BJ (cell line): ENCODE measurements at regions not wholly inside any gene's neighbourhood (a gene's known extent, or its start where the extent isn't known, plus 50 kb on each side); places are given as distances from the start of the nearest gene placed in this dataset.
"Not testable (repeated sequence)": the region's sequence is repeated elsewhere in the genome, so short reads cannot be mapped to it uniquely, and the experiment has no call there.

Experiments used
- CTCF ChIA-PET: fragments of 350-600 bp; formaldehyde crosslinking; extraction: SDS; loops from one replicate; lab custom pipeline; 2021; ENCODE audit warnings: antibody characterized with exemption, inconsistent platforms; lab: Yijun Ruan, JAX
- POLR2A ChIA-PET: fragments of 300-600 bp; sonication (Branson Sonifier 250); formaldehyde crosslinking; extraction: SDS; loops from one replicate; lab custom pipeline; 2021; ENCODE audit warnings: antibody characterized with exemption; lab: Charles Lee
- DNase-seq: peaks from one replicate; pipeline ENCODE4 v3.0.0-alpha.2; 2011; ENCODE audit warnings: low read depth
- H3K27me3 ChIP-seq: 2 replicates; pipeline ENCODE4 v1.6.0; 2011; ENCODE audit warnings: low read length; ENCODE audit not compliant: control insufficient read depth, insufficient read depth
- H3K36me3 ChIP-seq: 2 replicates; pipeline ENCODE4 v1.5.1; 2011; ENCODE audit warnings: low read length; ENCODE audit not compliant: control insufficient read depth, insufficient read depth
- H3K4me3 ChIP-seq: 2 replicates; pipeline ENCODE4 v1.5.1; 2011; ENCODE audit warnings: low read depth, mild to moderate bottlenecking, control low read depth, low read length
- CTCF ChIP-seq: IDR thresholded peaks from 2 replicates; pipeline ENCODE4 v1.5.1; 2011; ENCODE audit warnings: low read depth, mild to moderate bottlenecking, control low read depth, inconsistent platforms, low read length, moderate library complexity; ENCODE audit not compliant: insufficient read depth

DNA sequence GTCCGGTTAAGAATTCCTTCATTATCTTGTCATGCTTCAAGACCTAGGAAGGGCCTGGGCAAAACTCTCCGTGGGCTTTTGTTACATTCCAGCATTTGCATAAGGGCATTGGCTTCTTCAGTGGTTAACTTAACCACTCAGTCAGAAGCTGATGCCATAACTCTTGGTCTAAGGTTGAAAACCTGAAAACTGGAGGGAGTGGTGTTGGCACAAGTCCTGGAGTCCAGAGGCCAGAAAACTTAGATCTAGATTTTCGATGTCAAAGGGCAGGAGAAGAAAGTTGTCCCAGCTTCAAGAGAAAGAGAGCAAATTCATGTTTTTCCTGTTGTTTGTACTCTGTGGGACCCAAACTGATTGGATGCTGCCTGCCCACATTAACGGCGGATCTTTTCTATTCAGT, 86.6 kb upstream of the GC start:
- Histone ChIP-seq H3K36me3 (no peaks in the 10 kb centered on the region), H3K4me3 (no peak overlapping the region), H3K27me3 (no peaks in the 10 kb centered on the region)
- ChIA-PET POLR2A (no interaction called here), CTCF (interaction anchor here (0.6 kb wide), 1 partner anchor 12 kb away, joined by 4 read pairs; no protein-coding TSS in a partner anchor)
- no peak for TF ChIP-seq CTCF
- no peak for DNase-seq

DNA sequence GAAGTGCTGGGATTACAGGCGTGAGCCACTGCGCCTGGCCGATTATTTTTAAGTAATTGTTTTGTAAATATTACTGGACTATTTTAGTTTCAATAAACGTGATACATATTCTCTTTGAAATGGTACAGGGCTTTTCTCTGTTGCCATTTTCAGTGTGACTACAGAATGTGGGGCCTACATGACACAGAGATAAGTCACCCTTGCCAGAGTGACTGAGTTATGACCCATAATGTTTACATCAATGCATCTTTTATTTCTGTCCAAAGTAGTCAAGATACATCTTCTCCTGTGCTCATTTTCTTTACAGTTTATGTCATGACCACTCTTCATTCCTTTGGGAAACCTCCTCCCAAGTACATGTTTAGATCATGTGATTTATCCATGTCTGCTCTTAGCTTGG, 88.3 kb upstream of the GC start:
- ChIA-PET CTCF (no interaction called here), POLR2A (no interaction called here)
- Histone ChIP-seq H3K4me3 (no peak overlapping the region), H3K36me3 (no peaks in the 10 kb centered on the region), H3K27me3 (no peaks in the 10 kb centered on the region)
- DNase-seq = no peak
- no peak for TF ChIP-seq CTCF

- Histone ChIP-seq H3K4me3 (no peak overlapping the region), H3K36me3 (no peaks in the 10 kb centered on the region), H3K27me3 (no peaks in the 10 kb centered on the region)
- ChIA-PET POLR2A (no interaction called here), CTCF (no interaction called here)
- TF ChIP-seq CTCF = no peak
- DNase-seq = no peak
Observed at GRCh38 chr4:71872767-71873415, 89.0 kb upstream of the GC start.

GRCh38 chr4:71878376-71878775, 94.5 kb upstream of the GC start:
- ChIA-PET CTCF (interaction anchor here (0.7 to 0.8 kb wide), 2 partner anchors 10 to 808 kb away, joined by 3 read pairs; no protein-coding TSS in a partner anchor), POLR2A (no interaction called here)
- TF ChIP-seq CTCF = no peak

GRCh38 chr4:71882113-71882841, 98.4 kb upstream of the GC start:
- H3K4me3 ChIP-seq = no peak overlapping the region
- no peak for TF ChIP-seq CTCF
- CTCF ChIA-PET = no interaction called here
- no peaks in the 10 kb centered on the region for H3K27me3 ChIP-seq
- POLR2A ChIA-PET = no interaction called here
- DNase-seq = no peak
- H3K36me3 ChIP-seq = no peaks in the 10 kb centered on the region

More at GRCh38 chr4:71878376-71878775, 94.5 kb upstream of the GC start:
- DNase-seq = no peak
- Histone ChIP-seq H3K36me3 (no peaks in the 10 kb centered on the region), H3K4me3 (no peak overlapping the region), H3K27me3 (no peaks in the 10 kb centered on the region)

DNA sequence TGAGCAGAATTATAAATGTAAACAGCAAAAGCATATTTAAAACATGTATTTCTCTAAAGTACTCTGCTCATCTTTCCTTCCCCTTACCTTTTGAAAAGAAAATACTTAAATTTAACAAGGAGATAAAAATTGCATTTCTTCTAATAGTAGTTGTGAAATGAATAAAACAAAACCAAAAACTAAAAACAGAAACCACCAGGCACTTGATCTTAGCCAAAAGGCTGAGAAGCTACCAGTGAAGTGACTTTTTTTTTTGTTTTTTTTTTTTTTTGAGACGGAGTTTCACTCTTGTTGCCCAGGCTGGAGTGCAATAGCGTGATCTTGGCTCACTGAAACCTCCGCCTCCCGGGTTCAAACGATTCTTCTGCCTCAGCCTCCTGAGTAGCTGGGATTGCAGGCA, 116.5 kb upstream of the GC start:
- CTCF ChIA-PET, H3K27me3 ChIP-seq, H3K36me3 ChIP-seq, DNase-seq, POLR2A ChIA-PET, H3K4me3 ChIP-seq: not testable (repeated sequence)

GRCh38 chr4:71905594-71905993, 121.7 kb upstream of the GC start:
- H3K36me3 ChIP-seq, POLR2A ChIA-PET, H3K27me3 ChIP-seq, H3K4me3 ChIP-seq, DNase-seq, CTCF ChIA-PET: not testable (repeated sequence)
